Caco-2 (cell line): ENCODE measurements at regions not wholly inside any gene's neighbourhood (a gene's known extent, or its start where the extent isn't known, plus 50 kb on each side); places are given as distances from the start of the nearest gene placed in this dataset.

Source experiments
- BruUV-seq: library from RNA; stranded (reverse); fragments of 400-500 nt; replicated peaks from 2 replicates; lab custom pipeline; 2021; lab: Mats Ljungman, UMichigan
- CTCF ChIA-PET: fragments of 300-600 bp; sonication (Branson Sonifier 250); formaldehyde crosslinking; loops from one replicate; lab custom pipeline; 2022; ENCODE audit warnings: antibody characterized with exemption; lab: Charles Lee
- POLR2A ChIA-PET: fragments of 300-600 bp; sonication (Branson Sonifier 250); formaldehyde crosslinking; loops from one replicate; lab custom pipeline; 2022; ENCODE audit warnings: antibody characterized with exemption; lab: Charles Lee
- DNase-seq, 2 experiments: peaks; one replicate each; pipeline versions ENCODE4 v3.0.0 to v3.0.0-alpha.2; 2020 to 2022
- H3K27me3 ChIP-seq: replicated peaks from 2 replicates; pipeline ENCODE4 v1.6.0; 2011; ENCODE audit warnings: low read length; ENCODE audit not compliant: control insufficient read depth, insufficient read depth
- H3K36me3 ChIP-seq: 2 replicates; pipeline ENCODE4 v1.5.1; 2011; ENCODE audit warnings: low read length; ENCODE audit not compliant: control insufficient read depth, insufficient read depth
- H3K4me1 ChIP-seq: fragments of 250-450 bp; sonication (Bioruptor Pico); 2 replicates; pipeline ENCODE4 v1.5.1; 2020; ENCODE audit warnings: mild to moderate bottlenecking
- H3K4me3 ChIP-seq: 2 replicates; pipeline ENCODE4 v1.5.1; 2011; ENCODE audit warnings: low read depth, mild to moderate bottlenecking, control low read depth, low read length
- H3K9me3 ChIP-seq: fragments of 250-450 bp; sonication (Bioruptor Pico); 2 replicates; pipeline ENCODE4 v1.5.1; 2020; ENCODE audit warnings: mild to moderate bottlenecking, moderate library complexity
- H3K27ac Mint-ChIP-seq: one replicate; pipeline ENCODE4 v1.8.0; 2022; ENCODE audit warnings: mixed read lengths; ENCODE audit not compliant: unreplicated experiment
- H3K27me3 Mint-ChIP-seq: one replicate; pipeline ENCODE4 v1.8.0; 2022; ENCODE audit warnings: mixed read lengths; ENCODE audit not compliant: insufficient read depth, unreplicated experiment
- H3K36me3 Mint-ChIP-seq: one replicate; pipeline ENCODE4 v1.8.0; 2022; ENCODE audit warnings: mild to moderate bottlenecking, mixed read lengths; ENCODE audit not compliant: insufficient read depth, unreplicated experiment
- H3K4me1 Mint-ChIP-seq: one replicate; pipeline ENCODE4 v1.8.0; 2022; ENCODE audit warnings: low read depth, mixed read lengths; ENCODE audit not compliant: unreplicated experiment
- H3K4me3 Mint-ChIP-seq: one replicate; pipeline ENCODE4 v1.8.0; 2022; ENCODE audit warnings: mild to moderate bottlenecking, moderate library complexity, mixed read lengths; ENCODE audit not compliant: unreplicated experiment
- H3K9me3 Mint-ChIP-seq: one replicate; pipeline ENCODE4 v1.8.0; 2022; ENCODE audit warnings: mixed read lengths; ENCODE audit not compliant: unreplicated experiment
- intact Hi-C: fragments of 100-400 bp; cut with micrococcal nuclease; formaldehyde crosslinking; loops from one replicate; pipeline ENCODE4 v1.10.0; 2022; ENCODE audit not compliant: unreplicated experiment
- TF ChIP-seq, protein P1 (sequence below), 2 experiments: fragments of 200-600 bp in 1 of 2; IDR thresholded peaks; 1 replicate in 1 of 2; 2 replicates in 1 of 2; pipeline versions ENCODE4 v1.5.1 to v1.8.0; 2011 to 2022; ENCODE audit warnings: antibody characterized with exemption in 1 of 2, control low read depth in 1 of 2, inconsistent platforms in 1 of 2, low read depth in 1 of 2, low read length in 1 of 2, mild to moderate bottlenecking in 1 of 2, moderate library complexity in 1 of 2; ENCODE audit not compliant: insufficient read depth in 1 of 2, severe bottlenecking in 1 of 2, unreplicated experiment in 1 of 2

DNA sequence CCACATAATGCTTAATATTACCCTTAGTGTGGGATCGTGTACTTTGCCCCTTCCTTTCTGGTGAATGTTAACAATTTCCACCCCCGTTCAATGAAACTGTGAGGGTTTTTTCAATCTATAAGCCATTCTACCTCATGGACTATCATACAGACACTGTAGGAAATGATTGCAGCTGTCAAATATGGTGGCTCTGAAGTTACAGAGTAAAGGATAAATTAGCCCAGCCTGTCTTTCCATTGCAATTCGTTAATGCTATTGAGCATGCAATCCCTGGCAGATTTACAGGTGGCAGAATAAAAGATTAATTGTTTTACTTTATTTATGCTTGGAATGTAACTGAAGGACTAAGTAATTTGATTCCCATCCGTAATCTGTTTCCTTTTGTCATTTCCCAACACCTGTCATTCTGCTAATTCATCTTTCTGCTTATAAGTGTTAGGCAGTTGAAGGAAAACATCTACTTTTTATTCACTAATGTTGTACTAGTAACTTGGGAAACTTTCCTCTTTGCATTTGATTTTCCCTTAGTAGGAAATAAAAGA, 1211.6 kb upstream of the LRRN3 start:
- Histone ChIP-seq H3K4me1 (peaks cover 7% of the 10 kb centered on the region), H3K4me3 (no peak overlapping the region), H3K9me3 (no peaks in the 10 kb centered on the region), H3K36me3 (no peaks in the 10 kb centered on the region), H3K27me3 (no peaks in the 10 kb centered on the region)
- ChIA-PET POLR2A (no interaction called here), CTCF (no interaction called here)
- intact Hi-C loops: no loop called here
- peaks cover 5% of the 10 kb centered on the region for H3K36me3 Mint-ChIP-seq
- TF ChIP-seq, protein P1, sequence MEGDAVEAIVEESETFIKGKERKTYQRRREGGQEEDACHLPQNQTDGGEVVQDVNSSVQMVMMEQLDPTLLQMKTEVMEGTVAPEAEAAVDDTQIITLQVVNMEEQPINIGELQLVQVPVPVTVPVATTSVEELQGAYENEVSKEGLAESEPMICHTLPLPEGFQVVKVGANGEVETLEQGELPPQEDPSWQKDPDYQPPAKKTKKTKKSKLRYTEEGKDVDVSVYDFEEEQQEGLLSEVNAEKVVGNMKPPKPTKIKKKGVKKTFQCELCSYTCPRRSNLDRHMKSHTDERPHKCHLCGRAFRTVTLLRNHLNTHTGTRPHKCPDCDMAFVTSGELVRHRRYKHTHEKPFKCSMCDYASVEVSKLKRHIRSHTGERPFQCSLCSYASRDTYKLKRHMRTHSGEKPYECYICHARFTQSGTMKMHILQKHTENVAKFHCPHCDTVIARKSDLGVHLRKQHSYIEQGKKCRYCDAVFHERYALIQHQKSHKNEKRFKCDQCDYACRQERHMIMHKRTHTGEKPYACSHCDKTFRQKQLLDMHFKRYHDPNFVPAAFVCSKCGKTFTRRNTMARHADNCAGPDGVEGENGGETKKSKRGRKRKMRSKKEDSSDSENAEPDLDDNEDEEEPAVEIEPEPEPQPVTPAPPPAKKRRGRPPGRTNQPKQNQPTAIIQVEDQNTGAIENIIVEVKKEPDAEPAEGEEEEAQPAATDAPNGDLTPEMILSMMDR (IDR thresholded peaks at IDR 0.05; ENCODE audit: insufficient read depth in 1 of 2, low read depth in 1 of 2, low read length in 1 of 2, severe bottlenecking in 1 of 2, unreplicated experiment in 1 of 2): no peak
- no peak overlapping the region for H3K27ac Mint-ChIP-seq
- no TSS peak for BruUV-seq
- H3K4me3 Mint-ChIP-seq: no peak overlapping the region
- DNase-seq: no peak
- no peaks in the 10 kb centered on the region for H3K27me3 Mint-ChIP-seq
- peaks cover 32% of the 10 kb centered on the region for H3K9me3 Mint-ChIP-seq
- peaks cover 8% of the 10 kb centered on the region for H3K4me1 Mint-ChIP-seq

DNA sequence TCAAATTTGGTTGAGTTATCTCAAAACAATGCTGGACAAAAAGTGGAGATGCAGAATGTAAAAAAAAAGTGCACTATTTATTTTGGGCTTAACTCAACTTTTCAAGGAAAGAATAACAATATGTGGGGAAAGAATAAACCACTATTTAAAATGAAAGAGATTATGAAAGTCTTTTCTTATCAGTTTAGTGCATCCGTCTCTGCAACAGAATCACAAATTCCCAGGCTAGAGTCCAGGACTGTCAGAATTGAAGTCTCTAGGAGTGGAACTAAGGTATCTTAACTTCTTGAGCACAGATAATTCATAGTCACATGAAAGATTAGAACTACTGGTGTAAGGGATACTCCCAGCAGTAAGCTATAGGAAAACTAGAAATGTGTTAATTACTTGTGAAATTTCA, 1200.3 kb upstream of the LRRN3 start:
- no TSS peak for BruUV-seq
- Mint-ChIP-seq H3K27ac (no peak overlapping the region), H3K36me3 (no peaks in the 10 kb centered on the region), H3K27me3 (no peaks in the 10 kb centered on the region), H3K4me1 (peaks cover 7% of the 10 kb centered on the region), H3K4me3 (no peak overlapping the region), H3K9me3 (peaks cover 13% of the 10 kb centered on the region)
- CTCF ChIA-PET: no interaction called here
- TF ChIP-seq, protein P1 (IDR thresholded peaks at IDR 0.05; ENCODE audit: insufficient read depth in 1 of 2, low read depth in 1 of 2, low read length in 1 of 2, severe bottlenecking in 1 of 2, unreplicated experiment in 1 of 2): no peak
- Histone ChIP-seq H3K4me1 (peaks cover 5% of the 10 kb centered on the region; the same call in 1 of the 2 replicates), H3K27me3 (no peaks in the 10 kb centered on the region), H3K4me3 (no peak overlapping the region), H3K9me3 (no peaks in the 10 kb centered on the region), H3K36me3 (no peaks in the 10 kb centered on the region)
- intact Hi-C loops: no loop called here
- DNase-seq: no peak
- POLR2A ChIA-PET: no interaction called here

- no peaks in the 10 kb centered on the region for H3K36me3 ChIP-seq
- no TSS peak for BruUV-seq
- CTCF ChIA-PET: no interaction called here
- POLR2A ChIA-PET: no interaction called here
- no peaks in the 10 kb centered on the region for H3K27me3 ChIP-seq
- Mint-ChIP-seq H3K4me1 (no peaks in the 10 kb centered on the region), H3K27ac (no peak overlapping the region), H3K27me3 (no peaks in the 10 kb centered on the region), H3K36me3 (no peaks in the 10 kb centered on the region), H3K9me3 (peaks cover 12% of the 10 kb centered on the region), H3K4me3 (no peak overlapping the region)
- H3K4me1 ChIP-seq: no peaks in the 10 kb centered on the region
- no peaks in the 10 kb centered on the region for H3K9me3 ChIP-seq
- no peak overlapping the region for H3K4me3 ChIP-seq
- no peak for DNase-seq
- TF ChIP-seq, protein P1 (IDR thresholded peaks at IDR 0.05; ENCODE audit: insufficient read depth in 1 of 2, low read depth in 1 of 2, low read length in 1 of 2, severe bottlenecking in 1 of 2, unreplicated experiment in 1 of 2): no peak
- intact Hi-C loops: no loop called here
Measured at GRCh38 chr7:109893231-109893630, 1197.7 kb upstream of the LRRN3 start.
